GM11168 (cell line): ENCODE measurements at regions not wholly inside any gene's neighbourhood (a gene's known extent, or its start where the extent isn't known, plus 50 kb on each side); places are given as distances from the start of the nearest gene placed in this dataset.
"Not testable (repeated sequence)": the region's sequence is repeated elsewhere in the genome, so short reads cannot be mapped to it uniquely, and the experiment has no call there.

Source experiments
- in situ Hi-C: fragments of 300-500 bp; cut with MboI; formaldehyde crosslinking; loops from one replicate; pipeline ENCODE4 v1.12.0; 2022; ENCODE audit warnings: low sequenced_read_pairs; ENCODE audit not compliant: unreplicated experiment

DNA sequence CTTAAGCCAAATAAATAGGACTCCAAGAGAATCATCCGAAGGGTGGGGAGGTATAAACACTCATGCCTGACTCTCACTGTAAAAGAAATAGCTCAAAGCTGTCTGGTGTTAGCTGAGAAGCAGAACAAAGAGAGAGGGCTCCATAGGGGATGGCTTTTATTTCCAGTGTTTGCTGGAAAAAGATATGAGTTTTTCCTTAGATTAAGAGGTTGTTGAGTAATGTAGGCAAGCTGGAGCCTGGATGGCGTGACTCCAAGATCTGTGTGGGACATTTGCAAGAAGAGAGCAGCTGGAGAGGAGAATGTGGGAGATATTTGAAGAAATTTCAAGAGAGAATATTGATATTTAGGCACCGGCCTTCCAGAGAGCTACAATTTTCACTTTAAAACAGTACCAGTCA, 793.7 kb upstream of the RGMB start:
- in situ Hi-C loops = no loop called here

DNA sequence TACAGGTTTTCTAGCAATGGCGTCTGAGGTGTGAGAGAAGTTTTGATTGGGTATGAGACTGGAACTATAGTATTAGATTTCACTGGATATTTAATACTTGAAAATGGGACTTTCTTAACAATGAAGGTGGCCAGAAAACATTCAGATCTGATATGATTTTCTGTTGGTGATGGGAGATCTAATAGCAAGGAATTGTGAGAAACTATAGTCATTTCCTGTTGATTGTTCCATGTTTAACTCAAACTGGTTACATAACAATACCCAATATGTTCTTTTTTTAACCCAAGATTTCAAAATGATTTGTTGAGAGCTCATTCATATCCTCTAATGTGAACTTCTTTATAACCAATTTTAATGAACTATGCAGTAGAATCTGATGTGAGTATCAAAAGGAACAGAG, 793.2 kb upstream of the RGMB start:
- in situ Hi-C loops = no loop called here

DNA sequence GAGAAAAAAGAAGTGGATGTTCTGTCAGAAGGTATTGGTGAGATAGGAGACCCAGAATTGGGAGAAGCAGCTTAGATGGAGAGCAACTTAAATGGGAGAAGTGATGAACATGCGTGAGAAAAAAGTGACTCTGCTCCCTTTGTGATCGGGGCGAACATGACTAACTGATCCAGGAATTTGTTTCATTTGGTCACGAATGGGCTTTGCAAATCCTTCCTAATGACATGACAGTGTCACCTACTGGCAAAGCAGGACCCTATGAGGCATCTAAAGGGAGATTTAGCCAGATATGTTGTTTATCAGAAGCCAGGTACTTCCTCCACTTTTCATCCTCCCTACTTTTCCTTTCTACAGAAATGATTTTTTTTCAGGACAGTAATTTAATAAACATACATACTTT, 787.4 kb upstream of the RGMB start:
- in situ Hi-C loops = no loop called here

DNA sequence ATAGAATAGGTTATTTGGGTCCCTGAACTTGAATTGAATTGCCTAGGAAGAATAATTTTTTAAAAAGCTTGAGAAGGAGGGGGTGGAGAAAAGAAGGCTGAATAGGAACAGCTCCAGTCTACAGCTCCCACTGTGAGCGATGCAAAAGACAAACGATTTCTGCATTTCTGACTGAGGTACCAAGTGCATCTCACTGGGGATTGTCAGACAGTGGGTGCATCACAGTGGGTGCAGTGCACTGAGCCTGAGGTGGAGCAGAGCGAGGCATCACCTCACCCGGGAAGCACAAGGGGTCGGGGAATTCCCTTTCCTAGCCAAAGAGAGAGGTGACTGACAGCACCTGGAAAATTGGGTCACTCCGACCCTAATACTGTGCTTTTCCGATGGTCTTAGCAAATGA, 782.2 kb upstream of the RGMB start:
- in situ Hi-C loops = no loop called here

DNA sequence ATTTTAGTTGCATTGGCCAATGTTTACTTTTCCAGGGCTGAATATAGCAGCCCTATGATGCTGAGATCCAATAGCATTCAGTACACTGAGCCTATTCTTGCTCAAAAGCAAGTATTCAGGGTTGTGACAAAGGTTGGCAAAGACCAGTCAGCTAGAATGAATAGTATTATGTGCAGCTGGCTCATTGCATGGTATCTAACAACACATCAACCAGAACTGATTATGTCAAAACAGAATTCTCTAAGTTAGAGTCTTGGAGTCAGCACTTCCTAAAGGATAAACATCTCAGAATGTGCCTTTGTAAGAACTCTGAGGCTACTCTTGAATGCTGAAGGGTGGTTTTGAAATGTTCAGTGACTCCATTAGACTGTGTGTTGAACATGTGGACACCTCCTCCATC, 774.5 kb upstream of the RGMB start:
- in situ Hi-C loops = no loop called here

DNA sequence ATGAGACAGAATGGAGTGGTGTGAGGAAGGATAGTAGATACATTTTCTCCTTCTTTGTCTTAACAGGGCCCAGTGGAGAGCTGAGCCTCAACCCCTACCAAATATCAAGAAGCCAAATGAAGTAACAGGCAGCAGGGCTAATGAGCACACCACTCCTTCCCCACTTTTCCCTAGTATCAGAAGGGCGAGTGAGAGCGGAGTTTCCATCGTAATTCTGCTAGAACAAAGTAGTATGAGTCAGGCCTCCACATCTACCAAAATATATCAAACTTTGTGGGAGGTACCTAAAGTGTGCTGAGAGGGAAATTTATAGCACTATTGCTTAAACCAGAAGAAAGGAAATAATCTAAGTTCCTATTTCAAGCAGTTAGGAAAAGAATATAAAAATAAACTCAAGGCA, 769.0 kb upstream of the RGMB start:
- in situ Hi-C loops = no loop called here

DNA sequence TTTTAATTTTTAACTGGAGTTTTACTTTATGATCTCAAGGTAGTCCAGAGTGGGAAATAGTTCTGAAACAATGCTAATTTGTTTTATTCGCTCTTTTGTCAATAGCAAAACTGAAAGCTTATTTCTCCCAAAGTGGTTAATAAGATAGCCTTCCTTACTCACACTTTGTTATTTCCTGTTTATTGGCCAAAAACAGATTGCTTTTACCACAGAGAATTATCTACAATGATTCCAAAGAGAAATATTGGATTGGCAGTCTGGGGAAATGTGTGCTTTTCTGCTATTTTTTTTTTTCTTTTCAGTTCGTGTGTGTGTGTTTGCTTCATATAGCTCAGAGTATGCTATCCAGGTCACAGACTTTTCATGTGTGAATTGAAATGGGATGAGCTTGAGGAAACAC, 756.7 kb upstream of the RGMB start:
- in situ Hi-C loops = no loop called here

DNA sequence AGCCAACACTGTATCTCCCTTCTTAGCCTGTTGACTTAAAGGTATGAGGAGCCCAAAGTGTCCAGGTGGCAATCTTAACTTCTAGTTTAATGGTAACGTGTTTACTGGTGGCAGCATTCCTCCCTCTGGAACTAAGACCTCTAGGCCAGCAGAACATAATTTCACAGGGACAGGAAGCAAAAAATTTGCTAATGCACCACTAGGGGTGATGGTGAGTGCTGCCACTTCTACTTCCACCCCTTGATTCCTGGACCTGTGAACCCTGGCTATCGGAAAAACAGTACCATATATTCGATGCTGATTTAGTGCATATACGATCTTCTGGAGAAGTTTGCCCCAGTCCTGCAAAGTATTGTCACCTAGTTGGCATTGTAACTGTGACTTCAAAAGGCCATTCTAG, 743.2 kb upstream of the RGMB start:
- in situ Hi-C loops = not testable (repeated sequence)

DNA sequence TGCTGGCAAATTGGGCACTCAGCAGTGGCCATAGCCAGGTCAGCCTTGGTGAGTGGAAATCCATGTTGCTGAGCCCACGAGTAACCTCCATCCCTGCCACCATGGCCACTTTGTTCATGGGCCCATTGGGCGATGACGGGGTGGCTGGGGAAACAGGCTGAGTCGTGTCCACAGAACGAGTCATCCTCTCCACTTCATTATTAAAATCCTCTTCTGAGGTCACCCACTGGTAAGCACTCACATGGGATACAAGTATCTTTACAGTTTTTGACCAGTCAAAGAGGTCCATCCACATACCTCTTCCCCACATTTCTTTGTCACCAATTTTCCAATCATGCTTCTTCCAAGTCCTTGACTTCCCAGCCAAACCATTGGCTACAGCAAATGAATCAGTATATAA, 742.4 kb upstream of the RGMB start:
- in situ Hi-C loops = not testable (repeated sequence)

DNA sequence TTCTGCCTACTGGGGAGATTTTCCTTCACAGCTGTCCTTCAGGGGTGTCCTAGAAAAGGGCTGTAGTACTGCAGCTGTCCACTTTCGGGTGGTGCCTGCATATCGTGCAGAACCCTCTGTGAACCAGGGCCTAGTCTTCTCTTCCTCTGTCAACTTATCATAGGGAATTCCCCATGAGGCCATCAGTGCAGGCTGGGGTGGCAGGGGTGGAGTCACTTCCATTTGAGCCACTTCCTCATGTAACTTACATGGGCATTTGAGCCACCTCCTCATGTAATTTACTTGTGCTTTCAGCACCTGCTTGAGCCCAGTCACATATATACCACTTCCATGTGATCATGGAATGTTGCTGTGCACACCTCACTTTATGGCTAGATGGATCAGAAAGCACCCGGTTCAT, 742.0 kb upstream of the RGMB start:
- in situ Hi-C loops = no loop called here

DNA sequence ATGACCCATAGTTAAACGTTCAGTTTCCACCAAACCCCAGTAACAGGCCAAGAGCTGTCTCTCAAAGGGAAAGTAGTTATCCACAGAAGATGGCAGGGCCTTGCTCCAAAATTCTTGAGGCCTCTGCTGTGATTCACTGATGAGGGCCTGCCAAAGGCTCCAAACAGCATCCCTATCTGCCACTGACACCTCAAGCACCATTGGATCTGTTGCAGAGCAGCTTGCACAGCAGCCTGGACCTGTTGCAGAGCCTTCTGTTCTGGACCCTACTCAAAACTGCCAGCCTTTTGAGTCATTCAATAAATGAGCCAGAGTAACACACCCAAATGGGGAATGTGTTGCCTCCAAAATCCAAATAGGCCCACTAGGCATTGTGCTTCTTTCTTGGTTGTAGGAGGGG, 741.5 kb upstream of the RGMB start:
- in situ Hi-C loops = no loop called here

DNA sequence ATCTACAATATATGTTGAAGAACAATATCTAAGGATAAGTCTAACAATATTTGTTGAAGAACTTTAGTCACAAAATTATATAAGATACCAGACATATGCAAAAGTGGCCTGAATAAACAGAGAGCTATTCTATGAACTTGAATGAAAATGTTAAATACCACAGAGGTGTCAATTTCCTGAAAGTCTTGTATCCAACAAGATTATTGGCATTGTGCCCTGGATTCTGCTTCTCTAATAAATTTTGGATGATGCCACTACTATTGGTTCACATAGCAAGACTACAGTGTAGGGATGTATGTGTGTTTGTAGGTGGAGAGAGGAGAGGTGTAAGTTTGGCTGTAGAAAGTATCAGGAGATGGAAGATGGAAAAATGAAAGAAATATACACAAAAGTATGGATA, 731.8 kb upstream of the RGMB start:
- in situ Hi-C loops = no loop called here

DNA sequence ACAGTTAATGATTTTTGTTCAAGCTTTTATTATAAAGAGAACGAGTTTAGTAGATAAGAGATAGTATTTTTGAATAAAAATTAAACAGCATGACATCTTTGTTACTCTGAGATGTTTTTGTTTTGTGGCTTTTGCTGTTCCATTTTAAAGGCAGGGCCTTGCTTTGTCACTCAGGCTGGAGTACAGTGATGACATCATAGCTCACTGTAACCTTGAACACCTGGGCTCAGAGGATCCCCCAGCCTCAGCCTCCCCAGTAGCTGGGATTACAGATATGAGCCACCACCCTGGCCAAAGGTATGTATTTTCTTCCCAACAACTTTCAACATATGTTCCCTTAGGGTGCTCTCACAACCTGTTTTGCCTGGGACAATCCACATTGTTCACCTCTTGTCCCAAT, 730.9 kb upstream of the RGMB start:
- in situ Hi-C loops = no loop called here

DNA sequence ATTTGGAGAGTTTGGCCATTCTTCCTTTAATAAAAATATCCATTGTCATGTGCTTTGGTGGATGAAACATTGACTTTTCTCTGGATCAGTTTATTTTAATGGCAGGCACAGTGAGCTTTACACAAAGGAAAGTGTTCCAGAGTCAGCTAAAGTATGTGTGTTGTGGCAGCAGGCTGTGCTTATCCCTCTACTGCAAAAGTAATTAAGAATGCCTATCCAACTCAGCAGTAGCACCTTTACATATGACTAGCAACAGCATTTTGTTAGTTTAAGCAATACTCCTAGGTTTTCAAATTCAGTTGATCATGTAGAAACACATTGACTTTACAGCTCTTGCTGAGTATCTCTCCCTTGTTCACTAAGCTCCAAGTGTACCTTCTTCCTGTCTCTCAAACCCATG, 730.5 kb upstream of the RGMB start:
- in situ Hi-C loops = no loop called here

DNA sequence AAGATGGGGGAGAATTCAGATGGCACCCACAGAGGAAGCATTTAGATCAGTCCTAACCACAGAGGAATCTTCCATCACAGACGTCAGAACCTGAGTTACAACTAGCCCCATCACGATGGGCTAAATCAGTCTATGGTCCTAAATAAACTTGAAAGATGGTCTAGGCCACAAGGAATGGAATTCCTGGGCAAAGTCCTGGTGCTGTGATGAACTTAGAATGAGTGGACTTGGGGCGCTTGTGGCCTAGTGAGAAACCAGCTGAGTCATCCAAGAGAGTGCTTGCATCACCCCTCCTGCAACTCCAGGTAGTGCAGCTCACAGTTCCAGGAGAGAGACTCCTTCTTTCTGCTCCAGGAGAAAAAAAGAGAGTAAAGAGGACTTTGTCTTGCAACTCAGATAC, 722.9 kb upstream of the RGMB start:
- in situ Hi-C loops = no loop called here

DNA sequence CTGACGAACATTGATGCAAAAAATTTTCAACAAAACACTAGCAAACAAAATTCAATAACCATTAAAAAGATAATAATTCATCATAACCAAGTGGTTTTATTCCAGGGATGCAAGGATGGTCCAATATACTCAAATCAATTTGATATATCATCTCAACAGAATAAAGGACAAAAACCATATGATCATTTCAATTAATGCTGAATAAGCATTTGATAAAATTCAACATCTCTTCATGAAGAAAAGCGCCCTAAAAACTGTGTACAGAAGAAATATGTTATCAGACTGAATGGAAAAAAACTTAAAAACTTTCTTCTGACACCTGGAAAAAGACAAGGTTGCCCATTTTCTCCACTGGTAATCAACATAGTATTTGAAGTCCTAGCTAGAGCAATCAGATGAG, 720.3 kb upstream of the RGMB start:
- in situ Hi-C loops = no loop called here

DNA sequence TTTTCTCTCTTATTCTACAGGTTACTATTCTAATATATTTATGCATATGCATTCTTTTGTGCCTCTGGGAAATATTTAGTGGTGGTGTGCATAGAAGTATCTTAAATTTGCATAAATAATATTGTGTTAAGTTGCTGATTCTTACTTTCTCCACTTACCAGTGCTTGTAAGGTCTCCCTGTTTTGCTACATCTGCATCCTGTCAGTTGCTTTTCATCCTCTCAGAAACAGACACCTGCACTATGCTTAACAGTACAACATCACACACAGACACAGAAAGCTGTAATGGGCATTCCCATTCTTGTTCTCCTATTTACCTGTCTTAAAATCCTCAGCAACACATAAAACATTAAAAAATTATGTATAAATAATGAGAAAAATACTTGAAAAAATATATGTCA, 713.3 kb upstream of the RGMB start:
- in situ Hi-C loops = no loop called here

DNA sequence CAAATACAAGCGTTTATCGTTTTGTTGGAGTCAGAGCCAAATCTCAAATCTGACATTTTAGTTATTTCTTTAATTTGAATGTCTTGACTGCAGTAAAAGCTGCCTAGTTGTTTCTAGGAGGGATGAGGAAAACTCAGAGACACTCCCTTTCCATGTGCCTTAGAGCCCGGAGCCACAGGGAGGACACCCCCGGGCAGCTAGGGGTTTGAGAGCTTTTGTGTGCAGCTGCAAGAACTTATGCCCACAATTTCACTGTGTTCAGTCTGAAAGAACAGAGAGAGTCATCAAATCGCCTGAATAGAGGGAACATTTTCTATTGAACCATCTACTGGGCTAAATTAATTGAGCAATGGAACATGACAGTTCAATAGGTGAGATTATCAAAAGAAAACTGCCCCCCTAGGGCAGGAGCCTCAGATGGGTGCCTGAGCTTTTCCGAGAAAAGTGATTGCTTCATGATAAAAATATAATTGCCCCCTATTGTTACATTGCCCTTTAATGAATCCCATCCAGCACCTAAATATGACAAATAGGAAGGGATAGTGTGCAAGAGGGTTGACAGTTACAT, 709.3 kb upstream of the RGMB start:
- in situ Hi-C loops = no loop called here

DNA sequence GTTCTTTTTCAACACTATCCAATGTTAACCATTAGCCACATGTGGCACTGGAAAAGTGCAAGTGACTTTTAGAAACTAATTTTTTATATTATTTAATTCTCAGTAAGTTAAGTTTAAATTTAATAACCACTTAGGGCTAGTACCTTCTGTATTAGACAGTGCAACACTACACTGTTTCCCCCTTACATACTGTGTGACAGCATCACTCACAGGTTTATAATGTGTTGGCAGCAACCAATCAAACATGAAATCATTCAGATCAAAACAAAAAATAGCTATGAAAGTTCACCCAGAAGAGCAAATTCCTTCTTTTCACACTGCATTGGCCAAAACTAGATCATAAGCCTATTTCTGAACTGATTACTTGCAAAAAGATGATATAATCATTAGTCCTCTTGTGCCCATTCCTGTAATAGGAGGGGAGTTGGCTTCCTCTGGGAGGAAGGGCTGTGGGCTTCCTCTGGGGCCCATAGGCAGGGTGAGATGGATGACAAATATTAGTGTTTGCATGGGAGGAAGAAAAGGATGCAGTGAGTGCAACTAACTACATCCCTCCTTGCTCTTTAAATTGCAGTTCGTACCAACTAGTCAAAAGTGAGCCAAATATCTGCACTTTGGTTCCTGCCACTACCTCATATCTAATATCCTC, 708.1 kb upstream of the RGMB start:
- in situ Hi-C loops = no loop called here

DNA sequence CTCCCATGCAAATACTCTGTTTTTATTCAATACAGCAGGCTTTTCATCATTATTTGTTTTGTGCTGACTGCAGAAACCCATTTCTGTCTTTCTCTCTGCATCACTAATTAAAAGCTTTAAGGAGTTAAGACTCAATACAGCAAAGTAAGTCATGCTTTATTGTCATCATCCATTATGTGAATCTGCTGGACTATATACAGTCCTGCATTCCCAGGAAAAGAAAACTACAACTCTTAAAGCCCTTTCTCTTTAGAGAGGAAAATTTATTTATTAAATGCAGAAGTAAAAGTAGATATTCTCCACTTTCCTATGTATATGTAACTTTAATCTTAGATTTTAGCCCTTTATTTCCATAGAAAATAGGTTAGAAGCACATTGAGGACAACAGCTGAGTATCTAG, 706.6 kb upstream of the RGMB start:
- in situ Hi-C loops = no loop called here

DNA sequence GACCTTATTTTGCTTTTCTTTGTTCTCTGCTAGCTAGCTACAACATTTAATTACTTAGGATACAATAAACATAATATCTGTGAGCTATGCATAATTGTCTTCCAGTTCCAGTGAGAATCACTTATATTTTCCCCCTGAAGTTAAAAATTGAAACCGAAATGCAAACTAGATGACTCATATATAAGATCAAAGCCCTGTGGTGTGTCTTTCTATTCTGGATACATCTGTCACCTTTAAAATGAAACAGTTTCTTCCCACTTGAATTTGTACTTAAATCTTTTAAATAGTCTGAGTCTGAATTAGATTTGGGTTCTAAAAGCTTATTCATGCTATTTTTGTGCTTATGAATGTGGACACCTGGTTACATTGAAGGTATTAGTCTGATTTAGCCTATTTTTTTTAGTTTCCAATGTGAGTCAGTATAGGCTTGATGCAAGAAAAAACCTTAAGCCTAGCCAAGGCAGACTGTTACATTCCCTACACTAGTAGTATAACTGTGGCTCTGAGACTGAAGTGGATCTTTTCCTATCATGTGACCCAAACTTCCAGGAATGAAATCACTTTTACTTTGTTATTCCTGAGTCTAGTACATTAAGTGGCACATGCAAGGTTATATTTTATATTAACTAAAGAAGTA, 703.5 kb upstream of the RGMB start:
- in situ Hi-C loops = no loop called here

DNA sequence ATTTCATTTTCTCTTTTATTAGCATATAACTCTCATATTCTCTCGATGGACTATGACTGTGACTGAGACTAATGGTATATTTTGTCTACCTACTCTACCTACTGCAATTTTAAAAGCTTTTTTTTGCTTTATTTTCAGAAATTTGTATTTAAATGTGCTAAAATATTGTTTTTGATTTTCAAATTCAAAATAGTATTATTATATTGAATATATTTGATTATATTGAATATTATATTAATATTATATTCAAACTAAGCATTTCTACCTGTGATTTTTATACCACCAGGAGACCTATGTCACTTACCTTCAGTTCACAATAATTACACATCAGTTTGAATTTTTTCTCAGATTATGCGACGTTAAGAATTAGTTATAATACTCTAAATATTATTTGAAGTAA, 700.5 kb upstream of the RGMB start:
- in situ Hi-C loops = no loop called here
